Adrenal gland (tissue), 5 donors: ENCODE measurements at regions not wholly inside any gene's neighbourhood (a gene's known extent, or its start where the extent isn't known, plus 50 kb on each side); places are given as distances from the start of the nearest gene placed in this dataset.

ENCODE experiments used
- POLR2A ChIP-seq, 2 donors: fragments of 450-650 bp; IDR thresholded peaks; one replicate each; pipeline ENCODE4 v1.6.1; 2017; ENCODE audit warnings: antibody characterized with exemption in 2 of 2, mild to moderate bottlenecking in 2 of 2, moderate library complexity in 1 of 2
- TF ChIP-seq, protein P1 (sequence below), 6 experiments: fragments of 450-650 bp in 4 of 6; fragments of 200-600 bp in 2 of 6; sonication (generic) in 1 of 6; IDR thresholded peaks; 1 replicate in 5 of 6; 2 replicates in 1 of 6; pipeline versions ENCODE4 v1.5.1 to v1.8.0; 2016 to 2021; ENCODE audit warnings: antibody characterized with exemption in 6 of 6, mild to moderate bottlenecking in 2 of 6, moderate library complexity in 1 of 6
- donor health status: DM: no; HTN: no; CAD: no.

- TF ChIP-seq POLR2A (IDR thresholded peaks at IDR 0.05): no peak
- TF ChIP-seq, protein P1, sequence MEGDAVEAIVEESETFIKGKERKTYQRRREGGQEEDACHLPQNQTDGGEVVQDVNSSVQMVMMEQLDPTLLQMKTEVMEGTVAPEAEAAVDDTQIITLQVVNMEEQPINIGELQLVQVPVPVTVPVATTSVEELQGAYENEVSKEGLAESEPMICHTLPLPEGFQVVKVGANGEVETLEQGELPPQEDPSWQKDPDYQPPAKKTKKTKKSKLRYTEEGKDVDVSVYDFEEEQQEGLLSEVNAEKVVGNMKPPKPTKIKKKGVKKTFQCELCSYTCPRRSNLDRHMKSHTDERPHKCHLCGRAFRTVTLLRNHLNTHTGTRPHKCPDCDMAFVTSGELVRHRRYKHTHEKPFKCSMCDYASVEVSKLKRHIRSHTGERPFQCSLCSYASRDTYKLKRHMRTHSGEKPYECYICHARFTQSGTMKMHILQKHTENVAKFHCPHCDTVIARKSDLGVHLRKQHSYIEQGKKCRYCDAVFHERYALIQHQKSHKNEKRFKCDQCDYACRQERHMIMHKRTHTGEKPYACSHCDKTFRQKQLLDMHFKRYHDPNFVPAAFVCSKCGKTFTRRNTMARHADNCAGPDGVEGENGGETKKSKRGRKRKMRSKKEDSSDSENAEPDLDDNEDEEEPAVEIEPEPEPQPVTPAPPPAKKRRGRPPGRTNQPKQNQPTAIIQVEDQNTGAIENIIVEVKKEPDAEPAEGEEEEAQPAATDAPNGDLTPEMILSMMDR (IDR thresholded peaks at IDR 0.05): no peak
These were observed 185.3 kb downstream of the KCNRG start for GRCh38 chr13:50200569-50200968.
